ENCODE measurements at regions not wholly inside any gene's neighbourhood (a gene's known extent, or its start where the extent isn't known, plus 50 kb on each side); places are given as distances from the start of the nearest gene placed in this dataset.
"Not testable (repeated sequence)": the region's sequence is repeated elsewhere in the genome, so short reads cannot be mapped to it uniquely, and the experiment has no call there.

DNA sequence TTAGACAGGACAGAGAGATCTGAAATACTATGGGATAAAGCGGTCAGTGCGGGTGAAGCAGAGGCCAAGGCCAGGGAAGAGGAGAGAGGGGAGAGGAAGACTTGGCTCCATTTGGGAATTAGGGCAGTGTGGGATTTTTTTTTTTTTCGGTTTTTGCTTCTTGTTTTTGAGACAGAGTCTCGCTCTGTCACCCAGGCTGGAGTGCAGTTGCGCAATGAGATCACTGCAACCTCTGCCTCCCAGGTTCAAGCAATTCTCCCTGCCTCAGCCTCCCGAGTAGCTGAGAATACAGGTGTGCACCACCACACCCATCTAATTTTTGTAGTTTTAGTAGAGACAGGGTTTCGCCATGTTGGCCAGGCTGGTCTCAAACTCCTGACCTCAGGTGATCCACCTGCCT lies 71.6 kb upstream of the FGFR2 start:
- H3K4me3 Mint-ChIP-seq; H3K4me1 Mint-ChIP-seq; H3K9me3 Mint-ChIP-seq; DNase-seq; H3K27me3 Mint-ChIP-seq; H3K36me3 Mint-ChIP-seq (ENCODE audit: low read depth); CTCF ChIA-PET; H3K27ac Mint-ChIP-seq; POLR2A ChIA-PET: not testable (repeated sequence)

DNA sequence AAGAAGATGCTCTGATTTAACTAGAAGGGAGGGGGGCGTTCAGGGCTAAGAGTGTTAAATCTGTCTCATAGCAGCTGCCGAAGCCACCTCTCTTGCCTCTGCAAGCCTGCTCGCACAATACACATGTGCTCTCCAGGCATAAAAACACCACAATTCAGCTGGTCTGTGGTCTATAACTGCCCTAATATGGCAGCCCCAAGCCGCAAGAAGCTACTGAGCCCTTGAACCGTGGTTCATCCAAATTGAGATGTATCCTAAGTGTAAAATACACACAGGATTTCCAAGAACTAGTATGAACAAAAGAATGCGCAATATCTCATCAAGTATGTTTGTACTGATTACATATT lies 70.8 kb upstream of the FGFR2 start:
- Mint-ChIP-seq H3K4me1 (no peaks in the 10 kb centered on the region), H3K27ac (no peak overlapping the region), H3K27me3 (no peaks in the 10 kb centered on the region), H3K36me3 (ENCODE audit: low read depth) (no peaks in the 10 kb centered on the region), H3K4me3 (no peak overlapping the region), H3K9me3 (no peaks in the 10 kb centered on the region)
- DNase-seq = no peak
- ChIA-PET CTCF (no interaction called here), POLR2A (no interaction called here)

DNA sequence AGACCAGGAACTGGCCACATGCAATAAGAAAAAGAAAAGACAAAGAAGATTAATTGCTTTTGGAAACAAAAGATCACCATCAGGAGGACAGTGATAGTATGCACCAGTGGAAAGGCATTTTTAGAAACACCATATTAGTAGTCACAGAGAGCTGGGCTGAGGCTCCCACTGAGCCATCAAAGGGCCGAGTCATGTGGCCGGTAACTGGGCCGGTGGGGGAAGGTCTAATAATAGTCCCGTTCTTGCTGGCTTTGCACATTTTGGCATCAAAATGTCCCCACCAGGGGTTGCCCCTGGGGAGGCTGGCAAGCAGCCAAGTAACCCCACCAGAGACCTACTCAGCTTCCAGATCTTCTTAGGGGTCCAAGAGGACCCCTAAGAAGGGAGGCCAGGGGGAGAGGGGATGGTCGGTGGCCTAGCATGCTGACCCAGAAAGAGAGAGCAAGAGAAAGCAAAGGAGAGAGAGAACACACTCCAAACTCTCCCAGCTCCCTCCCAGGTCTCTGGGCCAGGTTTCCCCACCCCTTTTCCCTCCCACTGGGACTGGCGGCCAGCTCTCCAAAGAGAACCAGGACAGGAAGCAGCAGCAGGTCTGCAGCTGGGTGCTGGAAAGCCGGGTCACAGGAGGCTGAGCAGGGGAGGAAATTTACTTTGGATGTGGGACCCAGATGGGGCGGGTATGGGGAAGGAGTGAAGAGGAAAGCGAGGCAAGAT lies 70.2 kb upstream of the FGFR2 start:
- DNase-seq = no peak
- no peaks in the 10 kb centered on the region for H3K36me3 Mint-ChIP-seq (ENCODE audit: low read depth)
- no peaks in the 10 kb centered on the region for H3K27me3 Mint-ChIP-seq
- H3K4me3 Mint-ChIP-seq = no peak overlapping the region
- ChIA-PET CTCF (no interaction called here), POLR2A (no interaction called here)
- H3K4me1 Mint-ChIP-seq = no peaks in the 10 kb centered on the region
- no peaks in the 10 kb centered on the region for H3K9me3 Mint-ChIP-seq
- no peak overlapping the region for H3K27ac Mint-ChIP-seq

DNA sequence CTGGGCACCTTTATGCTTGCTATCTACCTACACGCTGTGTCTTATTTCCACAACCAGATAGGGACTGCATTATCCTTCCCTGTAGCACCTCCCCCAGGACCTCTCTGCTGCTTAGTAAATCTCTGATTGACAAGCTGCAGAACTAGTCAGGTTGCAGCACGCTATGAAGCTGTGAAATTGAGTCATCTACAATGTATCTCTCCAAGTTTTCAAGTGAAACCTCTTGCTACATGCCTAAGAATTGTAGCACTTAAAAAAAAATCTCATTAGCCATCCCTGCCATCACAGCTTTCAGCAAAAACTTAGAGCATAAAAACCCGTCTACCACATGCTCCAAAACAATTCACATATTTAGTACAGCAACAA lies 69.7 kb upstream of the FGFR2 start:
- no peak for DNase-seq
- Mint-ChIP-seq H3K4me1 (no peaks in the 10 kb centered on the region), H3K4me3 (no peak overlapping the region), H3K27me3 (no peaks in the 10 kb centered on the region), H3K27ac (no peak overlapping the region), H3K36me3 (ENCODE audit: low read depth) (no peaks in the 10 kb centered on the region), H3K9me3 (no peaks in the 10 kb centered on the region)
- POLR2A ChIA-PET = no interaction called here
- CTCF ChIA-PET = no interaction called here

DNA sequence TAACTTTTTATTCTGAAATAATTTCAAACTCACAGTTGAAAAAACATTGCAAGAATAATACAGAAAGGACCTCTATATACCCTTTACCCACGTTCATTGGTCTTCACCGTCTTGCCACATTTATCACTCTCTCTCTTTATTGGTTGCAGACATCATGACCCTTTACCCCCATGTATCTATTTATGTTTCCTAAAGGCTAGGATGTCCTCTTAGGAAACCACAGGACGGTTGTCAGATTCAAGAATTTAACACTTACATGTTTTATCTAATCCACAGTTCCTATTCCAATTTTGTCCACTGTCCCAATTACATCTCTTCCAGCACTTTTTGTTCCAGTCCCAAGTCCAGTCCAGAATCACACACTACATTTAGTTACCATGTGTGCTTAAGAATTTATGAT lies 67.6 kb upstream of the FGFR2 start:
- Mint-ChIP-seq H3K4me1 (no peaks in the 10 kb centered on the region), H3K27me3 (no peaks in the 10 kb centered on the region), H3K36me3 (ENCODE audit: low read depth) (no peaks in the 10 kb centered on the region), H3K4me3 (no peak overlapping the region), H3K27ac (no peak overlapping the region), H3K9me3 (no peaks in the 10 kb centered on the region)
- no peak for DNase-seq
- CTCF ChIA-PET = no interaction called here
- POLR2A ChIA-PET = no interaction called here

DNA sequence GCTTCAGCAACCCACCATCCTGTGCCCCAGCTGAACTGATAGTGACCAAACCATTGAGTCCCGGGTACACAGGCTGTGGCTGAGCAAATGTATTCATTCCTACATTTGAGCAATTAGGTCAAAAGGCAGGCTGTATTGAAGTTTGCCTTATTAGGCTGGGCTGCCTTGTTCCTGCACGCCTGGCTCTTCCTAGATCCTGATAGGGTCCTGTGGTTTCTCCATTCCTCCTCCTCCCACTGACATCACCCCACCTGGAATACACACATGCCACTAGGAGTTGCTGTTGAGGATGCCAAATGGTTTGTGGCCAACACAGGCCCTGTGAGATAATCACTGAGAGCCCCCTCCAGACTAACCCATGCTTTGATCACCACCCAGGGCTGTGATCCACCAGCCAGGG lies 66.4 kb upstream of the FGFR2 start:
- H3K4me3 Mint-ChIP-seq = no peak overlapping the region
- no peaks in the 10 kb centered on the region for H3K36me3 Mint-ChIP-seq (ENCODE audit: low read depth)
- H3K27me3 Mint-ChIP-seq = no peaks in the 10 kb centered on the region
- CTCF ChIA-PET = no interaction called here
- H3K9me3 Mint-ChIP-seq = no peaks in the 10 kb centered on the region
- POLR2A ChIA-PET = no interaction called here
- no peak overlapping the region for H3K27ac Mint-ChIP-seq
- no peaks in the 10 kb centered on the region for H3K4me1 Mint-ChIP-seq
- no peak for DNase-seq

DNA sequence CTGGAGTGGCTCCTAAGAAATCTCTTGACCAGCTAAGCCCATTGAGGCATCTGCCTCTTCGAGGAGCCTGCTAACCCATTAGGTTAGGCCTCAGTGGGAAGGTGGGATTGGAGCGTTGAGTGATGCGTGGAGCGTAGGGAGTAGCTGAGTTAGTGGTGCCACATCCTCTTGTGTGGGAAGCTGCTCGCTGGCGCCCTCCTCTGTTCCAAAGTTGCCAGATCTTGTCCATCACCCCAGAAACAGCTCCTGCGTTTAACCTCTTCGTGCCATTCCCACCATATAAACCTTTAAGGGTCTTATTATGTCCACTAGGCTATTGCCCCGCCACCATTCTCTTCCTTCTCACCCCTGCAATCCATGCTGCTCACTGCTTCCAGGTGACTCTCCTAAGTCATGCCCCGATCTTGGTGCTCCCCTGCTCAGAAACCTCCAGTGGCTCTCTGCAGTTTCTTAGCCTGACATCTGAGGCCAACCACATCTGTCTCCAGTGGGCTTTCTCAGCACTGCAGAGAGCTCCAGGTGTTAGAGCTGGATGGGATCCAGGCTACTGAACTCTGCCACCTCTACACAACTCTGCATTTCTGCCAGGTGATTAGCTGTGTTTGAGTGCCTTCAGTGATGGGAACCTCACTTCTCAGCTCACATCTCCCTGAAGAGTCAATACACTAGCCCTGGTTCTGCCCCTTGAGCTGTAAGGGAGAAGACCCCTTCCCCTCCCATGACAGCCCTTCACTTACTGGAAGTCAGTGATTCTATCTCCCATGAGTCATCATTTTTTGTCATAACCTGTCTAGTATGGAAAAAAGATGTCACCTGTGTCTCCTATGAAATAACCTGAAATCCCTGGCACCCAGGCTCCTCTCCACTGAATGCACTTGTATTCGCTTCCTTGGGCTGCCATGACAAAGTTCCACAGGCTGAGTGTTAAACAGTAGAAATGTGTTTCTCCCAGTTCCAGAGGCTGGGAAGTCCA lies 65.0 kb upstream of the FGFR2 start:
- Mint-ChIP-seq H3K9me3 (no peaks in the 10 kb centered on the region), H3K4me3 (no peak overlapping the region), H3K4me1 (no peaks in the 10 kb centered on the region), H3K27ac (no peak overlapping the region), H3K36me3 (ENCODE audit: low read depth) (no peaks in the 10 kb centered on the region), H3K27me3 (no peaks in the 10 kb centered on the region)
- CTCF ChIA-PET = no interaction called here
- POLR2A ChIA-PET = no interaction called here
- no peak for DNase-seq

DNA sequence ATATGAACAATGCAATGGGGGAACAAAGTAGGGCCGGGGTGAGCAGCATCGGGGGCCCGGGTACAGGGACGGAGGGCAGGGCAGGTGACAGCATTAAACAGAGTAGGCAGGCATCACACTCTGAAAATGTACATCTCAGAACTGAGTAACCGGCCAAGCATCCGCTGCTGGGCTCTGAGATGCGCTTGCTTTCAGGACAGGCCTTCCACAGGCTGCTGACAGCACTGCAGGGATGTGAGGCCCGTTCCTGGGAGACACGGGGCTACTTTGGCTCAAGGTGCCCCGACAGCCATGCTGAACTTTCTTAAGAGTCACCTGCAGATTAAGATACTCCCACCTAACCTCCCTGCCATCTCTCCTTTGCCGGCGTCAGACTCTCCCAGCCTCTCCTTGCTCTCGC lies 64.3 kb upstream of the FGFR2 start:
- Mint-ChIP-seq H3K4me1 (no peaks in the 10 kb centered on the region), H3K36me3 (ENCODE audit: low read depth) (no peaks in the 10 kb centered on the region), H3K4me3 (no peak overlapping the region), H3K27me3 (no peaks in the 10 kb centered on the region), H3K9me3 (no peaks in the 10 kb centered on the region), H3K27ac (no peak overlapping the region)
- DNase-seq = no peak
- ChIA-PET POLR2A (no interaction called here), CTCF (no interaction called here)

DNA sequence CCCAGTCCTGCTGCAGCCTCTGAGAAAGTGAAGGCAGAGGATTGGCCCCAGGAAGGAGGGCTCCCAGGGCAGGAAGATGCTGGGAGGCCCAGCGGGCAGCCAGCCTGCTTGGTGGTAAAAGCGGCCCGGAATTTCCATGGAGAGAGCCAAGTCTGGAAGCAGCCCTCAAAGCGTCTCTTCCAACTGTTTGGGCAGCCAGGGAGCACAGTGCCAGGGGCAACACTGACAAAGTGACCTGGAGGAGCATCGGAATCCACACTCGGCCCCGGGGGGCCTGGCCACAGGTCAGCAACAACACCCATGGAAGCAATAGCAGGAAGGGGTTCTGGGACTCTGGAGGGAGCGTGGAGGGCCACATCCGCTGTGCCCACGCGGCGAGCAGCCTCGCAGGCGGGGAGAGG lies 63.2 kb upstream of the FGFR2 start:
- H3K27ac Mint-ChIP-seq = no peak overlapping the region
- POLR2A ChIA-PET = no interaction called here
- CTCF ChIA-PET = interaction anchor here (0.6 kb wide), 1 partner anchor 494 kb away, joined by 4 read pairs; no protein-coding TSS in a partner anchor
- no peaks in the 10 kb centered on the region for H3K36me3 Mint-ChIP-seq (ENCODE audit: low read depth)
- H3K4me1 Mint-ChIP-seq = no peaks in the 10 kb centered on the region
- no peaks in the 10 kb centered on the region for H3K27me3 Mint-ChIP-seq
- H3K4me3 Mint-ChIP-seq = no peak overlapping the region
- DNase-seq = no peak
- H3K9me3 Mint-ChIP-seq = no peaks in the 10 kb centered on the region

DNA sequence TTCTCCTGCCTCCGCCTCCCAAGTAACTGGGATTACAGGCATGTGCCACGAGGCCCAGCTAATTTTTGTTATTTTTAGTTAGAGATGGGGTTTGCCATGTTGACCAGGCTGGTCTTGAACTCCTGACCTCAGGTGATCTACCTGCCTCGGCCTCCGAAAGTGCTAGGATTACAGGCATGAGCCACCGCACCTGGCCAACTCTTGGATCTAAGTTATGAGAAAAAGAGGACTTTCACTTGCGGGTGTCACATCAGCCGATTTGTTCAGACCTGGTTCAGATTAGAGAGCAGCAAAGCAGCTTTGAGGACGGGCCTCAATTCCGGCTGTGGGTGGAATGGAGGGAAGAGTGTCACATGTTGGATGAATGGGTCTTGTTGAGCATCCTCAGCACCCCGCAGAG lies 61.0 kb upstream of the FGFR2 start:
- CTCF ChIA-PET = no interaction called here
- H3K9me3 Mint-ChIP-seq = no peaks in the 10 kb centered on the region
- POLR2A ChIA-PET = no interaction called here
- no peak overlapping the region for H3K4me3 Mint-ChIP-seq
- H3K27ac Mint-ChIP-seq = no peak overlapping the region
- no peak for DNase-seq
- no peaks in the 10 kb centered on the region for H3K4me1 Mint-ChIP-seq
- H3K27me3 Mint-ChIP-seq = no peaks in the 10 kb centered on the region
- no peaks in the 10 kb centered on the region for H3K36me3 Mint-ChIP-seq (ENCODE audit: low read depth)

DNA sequence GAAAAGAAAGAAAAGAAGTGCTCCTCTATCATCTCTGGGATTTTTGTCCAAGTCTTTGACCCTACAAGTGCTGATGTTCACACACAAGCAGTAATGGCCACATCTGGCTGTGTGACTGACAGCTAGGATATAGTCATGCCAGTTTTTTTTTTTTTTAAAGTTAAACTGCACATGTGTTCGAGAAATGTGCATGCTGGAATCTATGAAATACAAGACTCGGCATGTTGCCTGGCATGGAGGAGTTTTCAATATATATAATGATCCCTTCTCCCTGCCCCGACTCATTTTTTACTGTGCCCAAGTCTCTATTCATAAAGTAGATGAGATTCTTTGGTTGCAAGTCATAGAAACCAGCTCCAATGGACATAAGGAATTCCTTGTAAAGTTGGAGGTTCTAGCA lies 60.4 kb upstream of the FGFR2 start:
- ChIA-PET CTCF (no interaction called here), POLR2A (no interaction called here)
- H3K27me3 Mint-ChIP-seq = no peaks in the 10 kb centered on the region
- H3K4me3 Mint-ChIP-seq = no peak overlapping the region
- DNase-seq = no peak
- no peaks in the 10 kb centered on the region for H3K9me3 Mint-ChIP-seq
- no peaks in the 10 kb centered on the region for H3K4me1 Mint-ChIP-seq
- H3K27ac Mint-ChIP-seq = no peak overlapping the region
- no peaks in the 10 kb centered on the region for H3K36me3 Mint-ChIP-seq (ENCODE audit: low read depth)

DNA sequence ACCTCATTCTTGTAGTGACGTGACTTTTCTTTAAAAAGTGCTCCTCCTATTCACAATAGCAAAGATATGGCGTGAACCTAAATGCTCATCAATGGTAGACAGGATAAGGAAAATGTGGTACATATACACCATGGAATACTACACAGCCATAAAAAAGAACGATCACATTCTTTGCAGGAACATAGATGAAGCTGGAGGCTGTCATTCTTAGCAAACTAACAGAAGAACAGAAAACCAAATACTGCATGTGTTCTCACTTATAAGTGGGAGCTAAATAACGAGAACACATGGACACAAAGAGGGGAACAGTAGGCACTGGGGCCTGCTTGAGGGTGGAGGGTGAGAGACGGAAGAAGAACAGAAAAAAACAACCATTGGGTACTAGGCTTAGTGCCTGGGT lies 59.9 kb upstream of the FGFR2 start:
- Mint-ChIP-seq H3K4me3 (no peak overlapping the region), H3K27me3 (no peaks in the 10 kb centered on the region), H3K36me3 (ENCODE audit: low read depth) (no peaks in the 10 kb centered on the region), H3K4me1 (no peaks in the 10 kb centered on the region), H3K9me3 (no peaks in the 10 kb centered on the region), H3K27ac (no peak overlapping the region)
- POLR2A ChIA-PET = no interaction called here
- DNase-seq = no peak
- CTCF ChIA-PET = no interaction called here

DNA sequence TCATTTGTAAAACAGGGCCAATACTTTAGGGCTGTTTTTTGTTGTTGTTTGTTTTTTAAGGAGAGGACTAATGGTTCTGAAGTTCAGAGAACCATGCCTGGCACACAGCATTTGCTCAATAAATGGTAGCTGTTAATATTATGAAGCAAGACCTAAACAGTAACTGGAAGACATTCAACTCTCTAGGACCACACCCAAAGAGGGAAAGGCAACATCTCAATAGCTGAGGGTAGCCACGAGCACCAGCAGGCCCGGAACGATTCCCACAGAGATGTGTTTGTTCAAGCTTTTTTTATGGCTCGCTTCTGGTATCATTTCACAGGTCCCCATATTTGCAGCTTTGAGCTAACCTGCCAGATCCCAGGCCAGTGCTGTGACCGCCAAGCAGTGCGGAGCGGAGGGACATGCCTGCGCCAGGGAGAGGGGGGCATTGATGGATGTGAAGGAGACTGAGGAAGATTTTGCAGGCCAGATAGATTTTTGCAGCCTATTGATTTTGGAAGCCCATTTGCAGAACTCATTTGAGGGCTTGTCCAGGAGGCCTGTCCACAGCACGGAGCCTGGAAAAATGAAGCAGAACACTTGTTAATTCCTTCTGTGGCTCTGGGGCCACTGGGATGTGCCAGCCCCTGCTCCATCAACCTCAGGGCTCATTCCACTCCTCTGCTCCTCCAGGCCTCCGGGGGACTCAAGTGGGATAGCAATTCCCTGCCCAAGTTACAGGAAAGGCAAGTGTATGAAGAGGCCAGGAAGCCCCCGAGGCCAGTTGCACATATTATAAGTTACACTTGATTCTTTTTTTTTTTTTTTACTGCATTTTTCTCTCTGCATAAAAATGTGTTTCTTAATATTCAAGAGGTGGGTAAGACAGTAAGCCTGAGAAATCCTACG lies 57.3 kb upstream of the FGFR2 start:
- DNase-seq = no peak
- no peaks in the 10 kb centered on the region for H3K36me3 Mint-ChIP-seq (ENCODE audit: low read depth)
- H3K27ac Mint-ChIP-seq = no peak overlapping the region
- POLR2A ChIA-PET = no interaction called here
- H3K27me3 Mint-ChIP-seq = peaks cover 1% of the 10 kb centered on the region
- no peaks in the 10 kb centered on the region for H3K4me1 Mint-ChIP-seq
- no peaks in the 10 kb centered on the region for H3K9me3 Mint-ChIP-seq
- no peak overlapping the region for H3K4me3 Mint-ChIP-seq
- CTCF ChIA-PET = interaction anchor here (0.6 kb wide), 1 partner anchor 453 kb away, joined by 4 read pairs; no protein-coding TSS in a partner anchor
